Liver (tissue), 8 donors: ENCODE measurements at regions not wholly inside any gene's neighbourhood (a gene's known extent, or its start where the extent isn't known, plus 50 kb on each side); places are given as distances from the start of the nearest gene placed in this dataset.
"Not testable (repeated sequence)": the region's sequence is repeated elsewhere in the genome, so short reads cannot be mapped to it uniquely, and the experiment has no call there.

ENCODE experiments used
- DNase-seq: peaks from one replicate; pipeline ENCODE4 v3.0.0-alpha.2; 2017; ENCODE audit warnings: low spot score
- H3K27ac ChIP-seq, 2 donors: one replicate each; pipeline ENCODE4 v1.7.0; 2013; ENCODE audit warnings: inconsistent platforms in 2 of 2, low read length in 2 of 2, control low read depth in 1 of 2, low read depth in 1 of 2, mild to moderate bottlenecking in 1 of 2
- H3K27me3 ChIP-seq, 4 donors: one replicate each; pipeline versions ENCODE4 v1.6.1 to v1.7.0; 2013; ENCODE audit warnings: low read length in 3 of 4, inconsistent platforms in 1 of 4, mild to moderate bottlenecking in 1 of 4, moderate library complexity in 1 of 4; ENCODE audit not compliant: control insufficient read depth in 4 of 4, insufficient read depth in 4 of 4
- H3K36me3 ChIP-seq, 4 donors: one replicate each; pipeline versions ENCODE4 v1.6.1 to v1.7.0; 2013; ENCODE audit warnings: low read length in 3 of 4, mild to moderate bottlenecking in 3 of 4, low read depth in 1 of 4, moderate library complexity in 1 of 4; ENCODE audit not compliant: control insufficient read depth in 4 of 4, insufficient read depth in 3 of 4
- H3K4me1 ChIP-seq, 4 donors: one replicate each; pipeline versions ENCODE4 v1.6.1 to v1.7.0; 2013; ENCODE audit warnings: low read length in 3 of 4, mild to moderate bottlenecking in 3 of 4, moderate library complexity in 1 of 4; ENCODE audit not compliant: control insufficient read depth in 4 of 4, insufficient read depth in 4 of 4
- H3K4me3 ChIP-seq, 3 donors: one replicate each; pipeline versions ENCODE4 v1.6.1 to v1.7.0; 2013; ENCODE audit warnings: low read length in 3 of 3, control low read depth in 1 of 3, low read depth in 1 of 3, mild to moderate bottlenecking in 1 of 3
- H3K9ac ChIP-seq, 2 donors: one replicate each; pipeline ENCODE4 v1.7.0; 2013; ENCODE audit warnings: low read length in 2 of 2, mild to moderate bottlenecking in 2 of 2, moderate library complexity in 2 of 2, control low read depth in 1 of 2, low read depth in 1 of 2
- H3K9me3 ChIP-seq, 4 donors: one replicate each; pipeline versions ENCODE4 v1.6.1 to v1.7.0; 2013; ENCODE audit warnings: low read length in 3 of 4; ENCODE audit not compliant: control insufficient read depth in 4 of 4
- EGR1 ChIP-seq, 2 donors: IDR thresholded peaks; 2 replicates each; pipeline ENCODE4 v1.6.1; 2016 to 2018; ENCODE audit warnings: antibody characterized with exemption in 2 of 2, low read depth in 2 of 2
- FOXA1 ChIP-seq: IDR thresholded peaks from 2 replicates; pipeline ENCODE4 v1.6.1; 2016; ENCODE audit warnings: antibody characterized with exemption
- FOXA2 ChIP-seq: IDR thresholded peaks from 2 replicates; pipeline ENCODE4 v1.6.1; 2016; ENCODE audit warnings: antibody characterized with exemption
- HNF4A ChIP-seq, 2 donors: conservative IDR thresholded peaks; 2 replicates each; pipeline ENCODE4 v1.6.1; 2016; ENCODE audit warnings: antibody characterized with exemption in 2 of 2, mild to moderate bottlenecking in 2 of 2
- HNF4G ChIP-seq: IDR thresholded peaks from 2 replicates; pipeline ENCODE4 v1.6.1; 2016; ENCODE audit warnings: antibody characterized with exemption
- JUND ChIP-seq, 2 donors: IDR thresholded peaks; 2 replicates each; pipeline ENCODE4 v1.6.1; 2016; ENCODE audit warnings: antibody characterized with exemption in 2 of 2
- RXRA ChIP-seq, 2 donors: IDR thresholded peaks; 2 replicates each; pipeline ENCODE4 v1.6.1; 2017 to 2018; ENCODE audit warnings: antibody characterized with exemption in 2 of 2, mild to moderate bottlenecking in 1 of 2
- SP1 ChIP-seq: IDR thresholded peaks from 2 replicates; pipeline ENCODE4 v1.6.1; 2018; ENCODE audit warnings: antibody characterized with exemption, mild to moderate bottlenecking
- TAF1 ChIP-seq: conservative IDR thresholded peaks from 2 replicates; pipeline ENCODE4 v1.6.1; 2016; ENCODE audit warnings: antibody characterized with exemption, mild to moderate bottlenecking
- YY1 ChIP-seq: IDR thresholded peaks from 2 replicates; pipeline ENCODE4 v1.6.1; 2016; ENCODE audit warnings: antibody characterized with exemption, mild to moderate bottlenecking
- WGBS: extraction: QIAGEN DNeasy Blood & Tissue Kit; methylation state at CpG from one replicate; pipeline ENCODE4 v1.1.7; 2013; 5-methylcytosine and 5-hydroxymethylcytosine counted together
- TF ChIP-seq, protein P1 (sequence below): fragments of 150-350 bp; IDR thresholded peaks from 2 replicates; pipeline ENCODE4 v1.5.1; 2017; ENCODE audit warnings: improper control_type of control experiment, low read depth, low read length; ENCODE audit not compliant: missing input control
- TF ChIP-seq, protein P2 (sequence below): IDR thresholded peaks from 2 replicates; pipeline ENCODE4 v1.6.1; 2016; ENCODE audit warnings: antibody characterized with exemption
- TF ChIP-seq, protein P3 (sequence below): IDR thresholded peaks from 2 replicates; pipeline ENCODE4 v1.6.1; 2016; ENCODE audit warnings: antibody characterized with exemption
- TF ChIP-seq, protein P4 (sequence below): IDR thresholded peaks from 2 replicates; pipeline ENCODE4 v1.6.1; 2016; ENCODE audit warnings: antibody characterized with exemption
- TF ChIP-seq, protein P5 (sequence below): IDR thresholded peaks from 2 replicates; pipeline ENCODE4 v1.6.1; 2016; ENCODE audit warnings: antibody characterized with exemption, mild to moderate bottlenecking
- donor health status: healthy.
- donor health status: healthy.
- donor health status: healthy.
- donor health status: healthy.
- donor health status: healthy.

DNA sequence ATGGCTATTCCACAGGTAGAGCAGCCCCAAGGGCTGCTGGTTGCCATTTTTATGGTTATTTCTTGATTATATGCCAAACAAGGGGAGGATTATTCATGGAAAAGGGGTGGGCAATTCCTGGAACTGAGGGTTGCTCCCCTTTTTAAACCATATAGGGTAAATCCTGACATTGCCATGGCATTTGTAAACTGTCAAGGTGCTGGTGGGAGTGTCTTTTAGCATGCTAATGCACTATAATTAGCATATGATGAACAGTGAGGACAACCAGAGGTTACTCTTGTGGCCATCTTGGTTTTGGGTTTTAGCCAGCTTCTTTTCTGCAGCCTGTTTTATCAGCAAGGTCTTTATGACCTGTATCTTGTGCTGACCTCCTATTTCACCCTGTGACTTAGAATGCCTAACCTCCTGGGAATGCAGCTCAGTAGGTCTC, 503.7 kb downstream of the IGSF11 start:
- H3K9ac ChIP-seq, H3K27me3 ChIP-seq, H3K4me1 ChIP-seq, DNase-seq, H3K4me3 ChIP-seq, H3K36me3 ChIP-seq, H3K27ac ChIP-seq, H3K9me3 ChIP-seq: not testable (repeated sequence)

DNA sequence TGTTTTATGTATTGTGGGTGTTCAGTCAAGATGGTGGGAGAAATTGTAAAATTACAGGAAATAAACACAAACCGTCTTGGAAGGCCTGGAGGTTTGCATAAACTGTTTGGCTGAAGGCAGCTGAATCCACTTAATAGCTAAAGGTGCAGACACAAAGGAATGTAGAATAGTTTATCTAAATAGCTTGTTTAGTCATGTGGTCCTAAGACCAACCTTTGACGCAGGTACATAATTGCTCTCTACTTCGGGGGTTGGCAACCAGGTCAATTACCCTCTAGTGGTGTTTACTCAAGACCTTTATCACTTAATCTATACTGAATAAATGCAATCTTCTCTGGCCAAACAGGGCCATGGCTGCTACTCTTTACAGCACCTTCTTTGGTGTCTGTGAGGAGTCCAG, 502.8 kb downstream of the IGSF11 start:
- no peak for DNase-seq
- 55% methylated on average over 3 of the region's 3 CpGs for WGBS
- H3K4me3 ChIP-seq = no peak overlapping the region
- H3K27ac ChIP-seq = no peak overlapping the region
- no peaks in the 10 kb centered on the region for H3K36me3 ChIP-seq
- TF ChIP-seq RXRA (IDR thresholded peaks at IDR 0.05) (no peak), SP1 (no peak), JUND (IDR thresholded peaks at IDR 0.05) (no peak), YY1 (no peak), FOXA1 (no peak)
- TF ChIP-seq, protein P1, sequence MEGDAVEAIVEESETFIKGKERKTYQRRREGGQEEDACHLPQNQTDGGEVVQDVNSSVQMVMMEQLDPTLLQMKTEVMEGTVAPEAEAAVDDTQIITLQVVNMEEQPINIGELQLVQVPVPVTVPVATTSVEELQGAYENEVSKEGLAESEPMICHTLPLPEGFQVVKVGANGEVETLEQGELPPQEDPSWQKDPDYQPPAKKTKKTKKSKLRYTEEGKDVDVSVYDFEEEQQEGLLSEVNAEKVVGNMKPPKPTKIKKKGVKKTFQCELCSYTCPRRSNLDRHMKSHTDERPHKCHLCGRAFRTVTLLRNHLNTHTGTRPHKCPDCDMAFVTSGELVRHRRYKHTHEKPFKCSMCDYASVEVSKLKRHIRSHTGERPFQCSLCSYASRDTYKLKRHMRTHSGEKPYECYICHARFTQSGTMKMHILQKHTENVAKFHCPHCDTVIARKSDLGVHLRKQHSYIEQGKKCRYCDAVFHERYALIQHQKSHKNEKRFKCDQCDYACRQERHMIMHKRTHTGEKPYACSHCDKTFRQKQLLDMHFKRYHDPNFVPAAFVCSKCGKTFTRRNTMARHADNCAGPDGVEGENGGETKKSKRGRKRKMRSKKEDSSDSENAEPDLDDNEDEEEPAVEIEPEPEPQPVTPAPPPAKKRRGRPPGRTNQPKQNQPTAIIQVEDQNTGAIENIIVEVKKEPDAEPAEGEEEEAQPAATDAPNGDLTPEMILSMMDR = no peak
- TF ChIP-seq, protein P2, sequence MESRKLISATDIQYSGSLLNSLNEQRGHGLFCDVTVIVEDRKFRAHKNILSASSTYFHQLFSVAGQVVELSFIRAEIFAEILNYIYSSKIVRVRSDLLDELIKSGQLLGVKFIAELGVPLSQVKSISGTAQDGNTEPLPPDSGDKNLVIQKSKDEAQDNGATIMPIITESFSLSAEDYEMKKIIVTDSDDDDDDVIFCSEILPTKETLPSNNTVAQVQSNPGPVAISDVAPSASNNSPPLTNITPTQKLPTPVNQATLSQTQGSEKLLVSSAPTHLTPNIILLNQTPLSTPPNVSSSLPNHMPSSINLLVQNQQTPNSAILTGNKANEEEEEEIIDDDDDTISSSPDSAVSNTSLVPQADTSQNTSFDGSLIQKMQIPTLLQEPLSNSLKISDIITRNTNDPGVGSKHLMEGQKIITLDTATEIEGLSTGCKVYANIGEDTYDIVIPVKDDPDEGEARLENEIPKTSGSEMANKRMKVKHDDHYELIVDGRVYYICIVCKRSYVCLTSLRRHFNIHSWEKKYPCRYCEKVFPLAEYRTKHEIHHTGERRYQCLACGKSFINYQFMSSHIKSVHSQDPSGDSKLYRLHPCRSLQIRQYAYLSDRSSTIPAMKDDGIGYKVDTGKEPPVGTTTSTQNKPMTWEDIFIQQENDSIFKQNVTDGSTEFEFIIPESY = no peak
- TF ChIP-seq, protein P3, sequence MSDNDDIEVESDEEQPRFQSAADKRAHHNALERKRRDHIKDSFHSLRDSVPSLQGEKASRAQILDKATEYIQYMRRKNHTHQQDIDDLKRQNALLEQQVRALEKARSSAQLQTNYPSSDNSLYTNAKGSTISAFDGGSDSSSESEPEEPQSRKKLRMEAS = no peak
- TF ChIP-seq, protein P4, sequence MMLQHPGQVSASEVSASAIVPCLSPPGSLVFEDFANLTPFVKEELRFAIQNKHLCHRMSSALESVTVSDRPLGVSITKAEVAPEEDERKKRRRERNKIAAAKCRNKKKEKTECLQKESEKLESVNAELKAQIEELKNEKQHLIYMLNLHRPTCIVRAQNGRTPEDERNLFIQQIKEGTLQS = no peak
- no peak overlapping the region for H3K9ac ChIP-seq
- peaks cover 0 to 6% (median 0%) of the 10 kb centered on the region in 4 donors for H3K9me3 ChIP-seq
- H3K4me1 ChIP-seq = no peaks in the 10 kb centered on the region
- no peaks in the 10 kb centered on the region for H3K27me3 ChIP-seq

DNA sequence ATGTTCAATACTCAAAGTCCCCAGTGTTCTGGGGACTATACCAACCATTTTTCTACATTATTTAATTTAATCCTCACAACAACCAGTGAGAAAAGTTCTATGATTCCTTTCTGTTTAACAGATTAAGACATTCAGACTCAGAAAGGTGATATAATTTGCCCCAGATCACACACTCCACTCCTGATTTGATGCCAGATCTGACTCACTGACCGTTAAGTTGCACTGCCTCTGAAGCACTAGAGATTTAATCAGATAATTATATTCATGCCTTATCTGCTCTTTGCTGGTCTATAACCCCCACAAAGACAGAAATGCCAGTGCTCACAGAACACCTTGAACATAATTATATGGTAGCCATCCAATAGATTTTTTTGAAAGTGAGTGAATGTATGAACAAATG, 501.0 kb downstream of the IGSF11 start:
- H3K4me1 ChIP-seq = no peaks in the 10 kb centered on the region
- TF ChIP-seq, protein P4 = no peak
- TF ChIP-seq, protein P2 = no peak
- TF ChIP-seq FOXA2 = no peak
- TF ChIP-seq RXRA (IDR thresholded peaks at IDR 0.05) = no peak
- no peak for TF ChIP-seq TAF1
- TF ChIP-seq YY1 = no peak
- no peak for TF ChIP-seq SP1
- no peak for TF ChIP-seq HNF4A (conservative IDR thresholded peaks at IDR 0.05)
- TF ChIP-seq, protein P5, sequence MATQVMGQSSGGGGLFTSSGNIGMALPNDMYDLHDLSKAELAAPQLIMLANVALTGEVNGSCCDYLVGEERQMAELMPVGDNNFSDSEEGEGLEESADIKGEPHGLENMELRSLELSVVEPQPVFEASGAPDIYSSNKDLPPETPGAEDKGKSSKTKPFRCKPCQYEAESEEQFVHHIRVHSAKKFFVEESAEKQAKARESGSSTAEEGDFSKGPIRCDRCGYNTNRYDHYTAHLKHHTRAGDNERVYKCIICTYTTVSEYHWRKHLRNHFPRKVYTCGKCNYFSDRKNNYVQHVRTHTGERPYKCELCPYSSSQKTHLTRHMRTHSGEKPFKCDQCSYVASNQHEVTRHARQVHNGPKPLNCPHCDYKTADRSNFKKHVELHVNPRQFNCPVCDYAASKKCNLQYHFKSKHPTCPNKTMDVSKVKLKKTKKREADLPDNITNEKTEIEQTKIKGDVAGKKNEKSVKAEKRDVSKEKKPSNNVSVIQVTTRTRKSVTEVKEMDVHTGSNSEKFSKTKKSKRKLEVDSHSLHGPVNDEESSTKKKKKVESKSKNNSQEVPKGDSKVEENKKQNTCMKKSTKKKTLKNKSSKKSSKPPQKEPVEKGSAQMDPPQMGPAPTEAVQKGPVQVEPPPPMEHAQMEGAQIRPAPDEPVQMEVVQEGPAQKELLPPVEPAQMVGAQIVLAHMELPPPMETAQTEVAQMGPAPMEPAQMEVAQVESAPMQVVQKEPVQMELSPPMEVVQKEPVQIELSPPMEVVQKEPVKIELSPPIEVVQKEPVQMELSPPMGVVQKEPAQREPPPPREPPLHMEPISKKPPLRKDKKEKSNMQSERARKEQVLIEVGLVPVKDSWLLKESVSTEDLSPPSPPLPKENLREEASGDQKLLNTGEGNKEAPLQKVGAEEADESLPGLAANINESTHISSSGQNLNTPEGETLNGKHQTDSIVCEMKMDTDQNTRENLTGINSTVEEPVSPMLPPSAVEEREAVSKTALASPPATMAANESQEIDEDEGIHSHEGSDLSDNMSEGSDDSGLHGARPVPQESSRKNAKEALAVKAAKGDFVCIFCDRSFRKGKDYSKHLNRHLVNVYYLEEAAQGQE = no peak
- TF ChIP-seq EGR1 (IDR thresholded peaks at IDR 0.05; ENCODE audit: low read depth in 2 of 2) = no peak
- no peak for TF ChIP-seq HNF4G
- TF ChIP-seq, protein P3 = no peak
- no peak for TF ChIP-seq FOXA1
- no peaks in the 10 kb centered on the region for H3K36me3 ChIP-seq
- no peaks in the 10 kb centered on the region for H3K27me3 ChIP-seq
- no peak overlapping the region for H3K9ac ChIP-seq
- H3K27ac ChIP-seq = no peak overlapping the region
- no peak overlapping the region for H3K4me3 ChIP-seq
- 49% methylated on average over 1 of the region's 1 CpG for WGBS
- H3K9me3 ChIP-seq = peaks cover 0 to 6% (median 0%) of the 10 kb centered on the region in 4 donors
- DNase-seq = no peak
